ENCODE measurements at regions not wholly inside any gene's neighbourhood (a gene's known extent, or its start where the extent isn't known, plus 50 kb on each side); places are given as distances from the start of the nearest gene placed in this dataset.

DNA sequence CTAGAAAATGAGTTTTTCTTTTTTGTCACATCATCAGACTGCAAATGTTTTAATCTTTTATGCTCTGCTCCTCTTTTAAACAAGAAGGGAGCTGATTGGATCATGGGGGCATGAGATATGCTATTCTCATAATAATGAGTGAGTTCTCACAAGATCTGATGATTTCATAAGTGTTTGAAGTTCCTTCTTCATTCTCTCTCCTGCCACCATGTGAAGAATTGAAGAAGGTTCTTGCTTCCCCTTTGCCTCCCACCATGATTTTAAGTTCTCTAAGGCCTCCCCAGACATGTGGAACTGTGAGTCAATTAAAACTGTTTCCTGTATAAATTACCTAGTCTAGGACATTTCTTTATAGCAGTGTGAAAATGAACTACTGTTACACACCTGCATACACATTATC is 218.2 kb downstream of the NRIP1 start:
- no peaks in the 10 kb centered on the region for H3K4me1 ChIP-seq
- DNase-seq = no peak
- no peak overlapping the region for H3K4me3 ChIP-seq
- H3K27ac ChIP-seq = no peak overlapping the region
- no peak overlapping the region for H3K9ac ChIP-seq (ENCODE audit: low read depth in 2 of 2, low read length in 2 of 2)
- TF ChIP-seq, protein P1, sequence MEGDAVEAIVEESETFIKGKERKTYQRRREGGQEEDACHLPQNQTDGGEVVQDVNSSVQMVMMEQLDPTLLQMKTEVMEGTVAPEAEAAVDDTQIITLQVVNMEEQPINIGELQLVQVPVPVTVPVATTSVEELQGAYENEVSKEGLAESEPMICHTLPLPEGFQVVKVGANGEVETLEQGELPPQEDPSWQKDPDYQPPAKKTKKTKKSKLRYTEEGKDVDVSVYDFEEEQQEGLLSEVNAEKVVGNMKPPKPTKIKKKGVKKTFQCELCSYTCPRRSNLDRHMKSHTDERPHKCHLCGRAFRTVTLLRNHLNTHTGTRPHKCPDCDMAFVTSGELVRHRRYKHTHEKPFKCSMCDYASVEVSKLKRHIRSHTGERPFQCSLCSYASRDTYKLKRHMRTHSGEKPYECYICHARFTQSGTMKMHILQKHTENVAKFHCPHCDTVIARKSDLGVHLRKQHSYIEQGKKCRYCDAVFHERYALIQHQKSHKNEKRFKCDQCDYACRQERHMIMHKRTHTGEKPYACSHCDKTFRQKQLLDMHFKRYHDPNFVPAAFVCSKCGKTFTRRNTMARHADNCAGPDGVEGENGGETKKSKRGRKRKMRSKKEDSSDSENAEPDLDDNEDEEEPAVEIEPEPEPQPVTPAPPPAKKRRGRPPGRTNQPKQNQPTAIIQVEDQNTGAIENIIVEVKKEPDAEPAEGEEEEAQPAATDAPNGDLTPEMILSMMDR (IDR thresholded peaks at IDR 0.05) = no peak
- no peaks in the 10 kb centered on the region for H3K27me3 ChIP-seq
- intact Hi-C loops (cut with DNase I) = no loop called here
- no peaks in the 10 kb centered on the region for H3K36me3 ChIP-seq
- no peaks in the 10 kb centered on the region for H3K9me3 ChIP-seq

DNA sequence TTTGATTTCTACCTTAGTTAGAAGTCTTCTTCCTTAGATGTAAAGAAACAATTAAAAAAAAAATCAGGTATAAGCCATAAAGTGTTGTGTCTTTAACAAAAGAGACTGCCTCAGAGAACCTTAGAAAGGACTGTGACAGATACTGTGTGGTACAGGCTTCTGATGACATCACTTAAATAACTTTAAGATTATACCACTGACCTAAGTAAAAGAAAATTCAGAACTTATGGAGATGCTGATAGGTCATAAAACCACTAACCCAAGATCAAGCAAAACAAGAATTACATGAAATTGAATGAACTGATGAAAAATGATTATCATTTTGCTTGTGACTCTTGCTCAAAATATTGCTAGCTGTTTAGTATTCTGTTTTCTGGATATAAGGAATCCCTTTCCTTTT is 220.8 kb downstream of the NRIP1 start:
- H3K27ac ChIP-seq = no peak overlapping the region
- TF ChIP-seq, protein P1 (IDR thresholded peaks at IDR 0.05) = no peak
- H3K4me3 ChIP-seq = no peak overlapping the region

DNA sequence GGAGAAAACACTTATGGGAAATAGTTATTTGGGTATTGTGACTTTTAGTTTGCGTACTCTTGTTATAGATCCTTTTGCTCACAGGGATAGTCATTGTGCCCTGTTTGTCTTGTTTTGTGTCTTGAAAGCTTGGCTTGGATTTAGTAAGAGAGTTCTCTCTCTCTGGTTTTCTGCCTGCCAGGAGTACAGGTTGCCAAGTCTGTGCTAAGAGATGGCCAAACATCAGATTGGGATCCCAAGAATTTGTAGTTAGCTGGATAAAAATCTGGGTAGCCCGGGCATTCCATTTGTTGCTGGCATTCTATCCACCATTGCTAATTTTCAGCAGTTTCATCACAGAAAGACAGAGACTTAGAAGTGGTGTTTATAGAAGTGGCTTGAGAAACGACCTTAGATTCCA is 222.2 kb downstream of the NRIP1 start:
- no peak overlapping the region for H3K9ac ChIP-seq (ENCODE audit: low read depth in 2 of 2, low read length in 2 of 2)
- H3K4me1 ChIP-seq = no peaks in the 10 kb centered on the region
- no peak overlapping the region for H3K4me3 ChIP-seq
- no peaks in the 10 kb centered on the region for H3K27me3 ChIP-seq
- no peaks in the 10 kb centered on the region for H3K9me3 ChIP-seq
- no peak for DNase-seq
- no peak overlapping the region for H3K27ac ChIP-seq
- TF ChIP-seq, protein P1 (IDR thresholded peaks at IDR 0.05) = no peak
- no peaks in the 10 kb centered on the region for H3K36me3 ChIP-seq
- intact Hi-C loops (cut with DNase I) = no loop called here

More for the DNA sequence above, 220.8 kb downstream of the NRIP1 start:
- no peak for DNase-seq
- no peaks in the 10 kb centered on the region for H3K4me1 ChIP-seq
- no peaks in the 10 kb centered on the region for H3K27me3 ChIP-seq
- no peaks in the 10 kb centered on the region for H3K9me3 ChIP-seq
- H3K36me3 ChIP-seq = no peaks in the 10 kb centered on the region
- H3K9ac ChIP-seq (ENCODE audit: low read depth in 2 of 2, low read length in 2 of 2) = no peak overlapping the region
- intact Hi-C loops (cut with DNase I) = no loop called here

DNA sequence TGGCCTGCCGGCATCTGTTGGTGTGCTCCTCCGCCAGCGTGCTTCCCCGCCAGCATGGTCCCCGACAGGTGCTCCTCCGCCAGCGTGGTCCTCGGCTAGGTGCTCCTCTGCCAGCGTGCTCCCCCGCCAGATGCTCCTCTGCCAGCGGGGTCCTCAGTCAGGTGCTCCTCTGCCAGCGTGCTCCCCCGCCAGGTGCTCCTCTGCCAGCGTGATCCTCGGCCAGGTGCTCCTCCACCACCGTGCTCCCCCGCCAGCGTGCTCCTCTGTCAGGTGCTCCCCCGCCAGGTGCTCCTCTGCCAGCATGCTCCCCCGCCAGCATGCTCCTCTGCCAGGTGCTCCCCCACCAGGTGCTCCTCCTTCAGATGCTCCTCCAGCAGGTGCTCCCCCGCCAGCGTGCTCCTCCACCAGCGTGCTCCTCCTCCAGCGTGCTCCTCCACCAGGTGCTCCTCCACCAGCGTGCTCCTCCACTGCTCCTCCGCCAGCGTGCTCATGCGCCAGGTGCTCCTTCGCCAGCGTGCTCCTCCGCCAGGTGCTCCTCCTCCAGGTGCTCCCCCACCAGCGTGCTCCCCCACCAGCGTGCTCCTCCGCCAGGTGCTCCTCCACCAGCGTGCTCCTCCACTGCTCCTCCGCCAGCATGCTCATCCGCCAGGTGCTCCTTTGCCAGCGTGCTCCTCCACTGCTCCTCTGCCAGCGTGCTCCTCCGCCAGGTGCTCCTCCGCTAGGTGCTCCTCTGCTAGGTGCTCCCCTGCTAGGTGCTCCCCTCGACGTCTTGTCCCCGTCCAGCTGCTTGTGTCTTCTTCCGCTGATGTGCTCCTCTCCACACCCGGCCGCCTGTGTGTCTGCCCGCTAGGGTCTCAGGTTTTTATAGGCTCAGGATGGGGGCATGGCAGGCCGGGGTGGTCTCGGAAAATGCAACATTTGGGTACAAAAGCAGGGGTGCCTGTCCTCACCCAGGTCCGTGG is 223.0 kb downstream of the NRIP1 start:
- no peak overlapping the region for H3K27ac ChIP-seq
- no peak for DNase-seq
- no peak overlapping the region for H3K4me3 ChIP-seq
- H3K4me1 ChIP-seq = no peaks in the 10 kb centered on the region
- TF ChIP-seq, protein P1 (IDR thresholded peaks at IDR 0.05) = no peak
- no peaks in the 10 kb centered on the region for H3K36me3 ChIP-seq
- intact Hi-C loops (cut with DNase I) = no loop called here
- no peaks in the 10 kb centered on the region for H3K27me3 ChIP-seq
- no peaks in the 10 kb centered on the region for H3K9me3 ChIP-seq
- H3K9ac ChIP-seq (ENCODE audit: low read depth in 2 of 2, low read length in 2 of 2) = no peak overlapping the region

DNA sequence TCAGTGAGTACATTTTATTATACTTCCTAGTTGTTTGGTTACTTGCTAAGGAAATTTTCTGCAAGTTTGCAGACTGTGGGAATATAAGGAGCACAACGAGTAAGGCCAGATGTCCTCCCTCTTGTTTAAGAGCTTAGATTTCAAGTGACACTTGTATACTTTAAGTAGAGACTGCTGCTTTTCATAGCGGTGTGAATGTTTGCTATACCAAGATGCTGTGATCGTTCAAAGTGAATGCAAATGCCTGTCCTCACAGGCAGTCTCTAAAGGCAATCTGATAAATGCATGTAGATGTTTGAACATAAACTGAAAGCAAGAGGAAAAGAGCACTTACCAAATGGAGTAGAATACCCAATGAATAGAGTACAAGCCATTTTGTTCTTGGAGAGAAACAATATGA is 226.4 kb downstream of the NRIP1 start:
- Histone ChIP-seq H3K27me3 (no peaks in the 10 kb centered on the region), H3K9ac (ENCODE audit: low read depth in 2 of 2, low read length in 2 of 2) (no peak overlapping the region), H3K9me3 (no peaks in the 10 kb centered on the region), H3K4me3 (no peak overlapping the region), H3K4me1 (no peaks in the 10 kb centered on the region), H3K27ac (no peak overlapping the region), H3K36me3 (no peaks in the 10 kb centered on the region)
- TF ChIP-seq, protein P1 (IDR thresholded peaks at IDR 0.05) = no peak
- intact Hi-C loops (cut with DNase I) = no loop called here
- no peak for DNase-seq

Data from colonic mucosa (tissue), 4 donors.